PC-3 (cell line): ENCODE measurements at regions not wholly inside any gene's neighbourhood (a gene's known extent, or its start where the extent isn't known, plus 50 kb on each side); places are given as distances from the start of the nearest gene placed in this dataset.

Experiments
- ATAC-seq: fragments of 200-7000 bp; cut with Tn5 transposase; 2 replicates; pipeline ENCODE4 v1.9.1; 2020; ENCODE audit warnings: mild to moderate bottlenecking, moderate library complexity
- BruUV-seq: library from RNA; stranded (reverse); fragments of 400-500 nt; replicated peaks from 2 replicates; lab custom pipeline; 2021; lab: Mats Ljungman, UMichigan
- CTCF ChIA-PET: fragments of 300-600 bp; sonication (Branson Sonifier 250); formaldehyde crosslinking; loops from one replicate; lab custom pipeline; 2022; ENCODE audit warnings: antibody characterized with exemption; lab: Charles Lee
- POLR2A ChIA-PET: fragments of 300-600 bp; sonication (Branson Sonifier 250); formaldehyde crosslinking; loops from one replicate; lab custom pipeline; 2022; ENCODE audit warnings: antibody characterized with exemption; ENCODE audit not compliant: unreplicated experiment; lab: Charles Lee
- DNase-seq: peaks from one replicate; pipeline ENCODE4 v3.0.0-alpha.2; 2015
- H2AFZ ChIP-seq: fragments of 300-600 bp; sonication (generic); 2 replicates; pipeline ENCODE4 v1.6.0; 2016; ENCODE audit warnings: antibody characterized with exemption, low read length
- H3F3A ChIP-seq: fragments of 300-600 bp; sonication (generic); one replicate; pipeline ENCODE4 v1.6.0; 2017; ENCODE audit warnings: antibody characterized with exemption, low read length, control low read depth, mild to moderate bottlenecking; ENCODE audit not compliant: unreplicated experiment
- H3K27ac ChIP-seq: fragments of 300-600 bp; sonication (generic); 2 replicates; pipeline ENCODE4 v1.5.1; 2016; ENCODE audit warnings: mild to moderate bottlenecking, low read length
- H3K27me3 ChIP-seq: fragments of 300-600 bp; sonication (generic); 2 replicates; pipeline ENCODE4 v1.6.1; 2016; ENCODE audit warnings: low read length, mixed read lengths
- H3K36me3 ChIP-seq: fragments of 300-600 bp; sonication (generic); 2 replicates; pipeline ENCODE4 v1.6.1; 2016; ENCODE audit warnings: low read depth, mixed run types, low read length, mixed read lengths
- H3K4me1 ChIP-seq: fragments of 300-600 bp; sonication (generic); 2 replicates; pipeline ENCODE4 v1.5.1; 2016; ENCODE audit warnings: low read length; ENCODE audit not compliant: insufficient read depth
- H3K4me2 ChIP-seq: fragments of 300-600 bp; sonication (generic); 2 replicates; pipeline ENCODE4 v1.6.0; 2016; ENCODE audit warnings: low read length
- H3K4me3 ChIP-seq: fragments of 300-600 bp; sonication (generic); 2 replicates; pipeline ENCODE4 v1.5.1; 2016; ENCODE audit warnings: mild to moderate bottlenecking, low read length, mixed read lengths
- H3K79me2 ChIP-seq: fragments of 300-600 bp; sonication (generic); 2 replicates; pipeline ENCODE4 v1.6.1; 2017; ENCODE audit warnings: low read length, mixed read lengths
- H3K9ac ChIP-seq: fragments of 300-600 bp; sonication (generic); 2 replicates; pipeline ENCODE4 v1.6.0; 2016; ENCODE audit warnings: mild to moderate bottlenecking, low read length
- H3K9me2 ChIP-seq: fragments of 300-600 bp; sonication (generic); replicated peaks from 2 replicates; pipeline ENCODE4 v1.6.1; 2016; ENCODE audit warnings: mixed run types, low read length, mixed read lengths
- H3K9me3 ChIP-seq: fragments of 300-600 bp; sonication (generic); 2 replicates; pipeline ENCODE4 v1.6.1; 2016; ENCODE audit warnings: low read length, mixed read lengths
- H4K20me1 ChIP-seq: fragments of 300-600 bp; sonication (generic); 2 replicates; pipeline ENCODE4 v1.6.1; 2016; ENCODE audit warnings: low read length, mixed read lengths
- EZH2 ChIP-seq: fragments of 300-600 bp; sonication (generic); IDR thresholded peaks from one replicate; pipeline ENCODE4 v1.6.1; 2017; ENCODE audit warnings: antibody characterized with exemption, mild to moderate bottlenecking, low read length; ENCODE audit not compliant: unreplicated experiment
- EZH2phosphoT487 ChIP-seq: fragments of 300-600 bp; sonication (generic); IDR thresholded peaks from 2 replicates; pipeline ENCODE4 v1.6.1; 2018; ENCODE audit warnings: mild to moderate bottlenecking, antibody characterized with exemption, low read length, borderline replicate concordance
- intact Hi-C: fragments of 100-400 bp; cut with micrococcal nuclease; formaldehyde crosslinking; loops from 2 replicates; pipeline ENCODE4 v1.9.0; 2023
- TF ChIP-seq, protein P1 (sequence below): fragments of 300-600 bp; sonication (generic); conservative IDR thresholded peaks from 2 replicates; pipeline ENCODE4 v1.5.1; 2017; ENCODE audit warnings: antibody characterized with exemption, low read depth, mild to moderate bottlenecking, low read length

- no peaks in the 10 kb centered on the region for H3F3A ChIP-seq
- CTCF ChIA-PET: no interaction called here
- H3K79me2 ChIP-seq: no peaks in the 10 kb centered on the region
- intact Hi-C loops: no loop called here
- H3K4me3 ChIP-seq: no peak overlapping the region
- no peak overlapping the region for H3K4me2 ChIP-seq
- H3K9ac ChIP-seq: no peak overlapping the region
- 0 out of 2 replicates have a peak overlapping the region, but pooled peaks have one; percentile 19 for H2AFZ ChIP-seq
- H4K20me1 ChIP-seq: no peaks in the 10 kb centered on the region
- ATAC-seq (no peak), DNase-seq (no peak)
- no peaks in the 10 kb centered on the region for H3K36me3 ChIP-seq
- TF ChIP-seq EZH2 (no peak), EZH2phosphoT487 (no peak)
- TF ChIP-seq, protein P1, sequence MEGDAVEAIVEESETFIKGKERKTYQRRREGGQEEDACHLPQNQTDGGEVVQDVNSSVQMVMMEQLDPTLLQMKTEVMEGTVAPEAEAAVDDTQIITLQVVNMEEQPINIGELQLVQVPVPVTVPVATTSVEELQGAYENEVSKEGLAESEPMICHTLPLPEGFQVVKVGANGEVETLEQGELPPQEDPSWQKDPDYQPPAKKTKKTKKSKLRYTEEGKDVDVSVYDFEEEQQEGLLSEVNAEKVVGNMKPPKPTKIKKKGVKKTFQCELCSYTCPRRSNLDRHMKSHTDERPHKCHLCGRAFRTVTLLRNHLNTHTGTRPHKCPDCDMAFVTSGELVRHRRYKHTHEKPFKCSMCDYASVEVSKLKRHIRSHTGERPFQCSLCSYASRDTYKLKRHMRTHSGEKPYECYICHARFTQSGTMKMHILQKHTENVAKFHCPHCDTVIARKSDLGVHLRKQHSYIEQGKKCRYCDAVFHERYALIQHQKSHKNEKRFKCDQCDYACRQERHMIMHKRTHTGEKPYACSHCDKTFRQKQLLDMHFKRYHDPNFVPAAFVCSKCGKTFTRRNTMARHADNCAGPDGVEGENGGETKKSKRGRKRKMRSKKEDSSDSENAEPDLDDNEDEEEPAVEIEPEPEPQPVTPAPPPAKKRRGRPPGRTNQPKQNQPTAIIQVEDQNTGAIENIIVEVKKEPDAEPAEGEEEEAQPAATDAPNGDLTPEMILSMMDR: no peak
- POLR2A ChIA-PET: no interaction called here
- H3K9me2 ChIP-seq: no peaks in the 10 kb centered on the region
- no peak overlapping the region for H3K27ac ChIP-seq
- no TSS peak for BruUV-seq
- no peaks in the 10 kb centered on the region for H3K9me3 ChIP-seq
- H3K4me1 ChIP-seq: peaks cover 18% of the 10 kb centered on the region
- no peaks in the 10 kb centered on the region for H3K27me3 ChIP-seq
Measured at GRCh38 chr3:18113417-18113816, 311.7 kb downstream of the SATB1 start.

DNA sequence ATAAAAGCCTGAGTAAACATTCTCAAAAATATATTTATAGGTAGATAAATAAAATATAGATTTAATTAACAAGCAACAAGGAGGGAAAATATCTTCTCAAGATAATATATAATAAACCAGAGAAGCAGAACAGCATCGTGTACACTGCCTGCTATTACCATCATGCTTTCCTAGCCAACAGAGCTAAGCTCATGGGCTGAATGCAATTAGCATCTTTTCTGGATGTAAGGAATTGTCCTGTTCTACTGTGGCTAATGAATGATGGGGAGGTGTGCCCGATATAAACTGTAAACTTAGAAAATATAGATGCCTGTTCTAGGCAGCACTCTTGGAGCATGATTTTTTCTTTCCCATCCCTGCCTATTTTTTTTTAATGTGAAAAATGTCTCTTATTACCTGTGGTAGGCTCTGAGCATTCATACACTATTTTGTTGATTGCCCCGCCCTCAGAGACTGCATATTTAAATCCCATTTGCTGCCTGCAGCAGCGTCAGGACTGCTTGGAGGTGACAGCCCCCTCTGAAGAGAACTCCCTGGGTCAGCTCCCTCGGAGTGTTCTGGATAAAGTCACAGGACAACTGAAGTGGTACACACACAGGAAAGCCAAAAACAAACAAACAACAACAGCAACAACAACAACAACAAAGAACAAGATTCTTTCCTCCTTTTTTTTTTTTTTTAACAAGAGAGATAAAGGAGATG lies 312.3 kb downstream of the SATB1 start:
- Histone ChIP-seq H3K27ac (no peak overlapping the region), H3K9me3 (no peaks in the 10 kb centered on the region), H3F3A (no peaks in the 10 kb centered on the region), H2AFZ (0 out of 2 replicates have a peak overlapping the region, but pooled peaks have one; percentile 19), H3K27me3 (no peaks in the 10 kb centered on the region), H4K20me1 (no peaks in the 10 kb centered on the region), H3K9me2 (no peaks in the 10 kb centered on the region), H3K4me2 (no peak overlapping the region), H3K4me3 (no peak overlapping the region), H3K79me2 (no peaks in the 10 kb centered on the region), H3K36me3 (no peaks in the 10 kb centered on the region), H3K4me1 (peaks cover 18% of the 10 kb centered on the region), H3K9ac (no peak overlapping the region)
- ChIA-PET POLR2A (no interaction called here), CTCF (no interaction called here)
- TF ChIP-seq EZH2phosphoT487 (no peak), EZH2 (no peak)
- TF ChIP-seq, protein P1: no peak
- BruUV-seq: no TSS peak
- no peak for DNase-seq
- intact Hi-C loops: no loop called here
- no peak for ATAC-seq

DNA sequence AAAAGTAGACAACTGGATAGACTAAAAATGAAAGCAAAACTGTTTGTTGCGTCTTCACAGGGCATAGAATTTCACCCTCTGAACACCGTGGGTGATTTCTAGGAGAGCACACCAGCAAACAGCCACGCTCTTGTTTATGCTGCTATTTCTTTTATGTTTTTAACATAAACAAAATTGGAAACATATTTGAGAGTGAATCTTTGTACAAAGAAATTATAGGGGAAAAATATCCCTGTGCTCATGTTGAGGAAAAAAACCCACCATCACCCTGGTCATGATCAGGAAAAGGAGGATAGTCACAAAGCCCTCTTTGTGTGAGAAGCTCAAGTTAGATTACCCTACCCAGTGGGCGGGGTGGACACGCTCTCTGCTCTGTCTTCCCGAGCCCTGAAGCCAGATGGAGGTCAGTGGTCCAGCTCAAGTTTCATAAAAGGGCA lies 313.3 kb downstream of the SATB1 start:
- Histone ChIP-seq H3K9me2 (no peaks in the 10 kb centered on the region), H3K4me1 (peaks cover 15% of the 10 kb centered on the region), H3K4me2 (peak overlapping the region; percentile 12), H3K36me3 (no peaks in the 10 kb centered on the region), H3F3A (no peaks in the 10 kb centered on the region), H2AFZ (peak overlapping the region; percentile 15), H3K79me2 (no peaks in the 10 kb centered on the region), H3K9ac (no peak overlapping the region), H3K4me3 (no peak overlapping the region), H3K27ac (no peak overlapping the region), H3K9me3 (no peaks in the 10 kb centered on the region), H3K27me3 (no peaks in the 10 kb centered on the region), H4K20me1 (no peaks in the 10 kb centered on the region)
- ChIA-PET CTCF (no interaction called here), POLR2A (interaction anchor here (0.7 kb wide), 1 partner anchor 15 kb away, joined by 3 read pairs; no protein-coding TSS in a partner anchor)
- DNase-seq (peak; percentile 24), ATAC-seq (peak; percentile 92)
- intact Hi-C loops: no loop called here
- TF ChIP-seq EZH2 (no peak), EZH2phosphoT487 (no peak)
- TF ChIP-seq, protein P1: no peak
- BruUV-seq: no TSS peak
